ENCODE measurements at regions not wholly inside any gene's neighbourhood (a gene's known extent, or its start where the extent isn't known, plus 50 kb on each side); places are given as distances from the start of the nearest gene placed in this dataset.

DNA sequence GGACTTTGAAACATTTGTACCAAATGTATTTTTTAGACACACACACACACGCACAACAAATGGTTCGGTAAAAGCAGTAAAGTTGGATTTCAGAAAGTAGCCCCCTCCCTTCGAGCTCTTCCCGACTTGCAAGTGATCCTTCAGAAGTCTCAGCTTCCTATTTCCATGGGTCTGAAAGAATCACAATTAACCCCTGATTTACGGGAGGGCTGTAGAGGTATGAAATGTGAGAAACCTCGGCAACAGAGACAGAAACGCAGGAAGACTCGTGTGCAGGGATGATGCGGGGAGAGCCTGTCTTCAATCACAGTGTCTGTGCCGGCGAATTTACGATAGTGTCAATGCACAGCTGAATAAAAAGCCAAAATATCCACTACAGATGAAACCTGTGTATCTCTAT lies 60.7 kb upstream of the VRK1 start:
- no peak for TF ChIP-seq PPARD (CRISPR knock-in tag; IDR thresholded peaks at IDR 0.05)
- no peak for TF ChIP-seq ZNF134 (CRISPR knock-in tag; conservative IDR thresholded peaks at IDR 0.05)
- TF ChIP-seq SAFB2 (IDR thresholded peaks at IDR 0.05; ENCODE audit: borderline replicate concordance, low read depth, low read length, severe bottlenecking), result no peak
- no peak for TF ChIP-seq SMAD3 (CRISPR knock-in tag; conservative IDR thresholded peaks at IDR 0.05)
- TF ChIP-seq EWSR1 (IDR thresholded peaks at IDR 0.05; ENCODE audit: borderline replicate concordance, low read depth, partially characterized antibody), result no peak
- no peak for TF ChIP-seq SRSF9 (IDR thresholded peaks at IDR 0.05; ENCODE audit: borderline replicate concordance, low read depth, low read length)
- TF ChIP-seq CREB1 (IDR thresholded peaks at IDR 0.05), result no peak
- no peak for TF ChIP-seq CREB1 (CRISPR knock-in tag; IDR thresholded peaks at IDR 0.05)
- no peak for TF ChIP-seq NFE2L1 (tag; IDR thresholded peaks at IDR 0.05; ENCODE audit: borderline replicate concordance, low read depth)
- TF ChIP-seq ZNF253 (CRISPR knock-in tag; conservative IDR thresholded peaks at IDR 0.05), result no peak
- TF ChIP-seq RBM34 (IDR thresholded peaks at IDR 0.05; ENCODE audit: borderline replicate concordance, insufficient read depth, low read length), result no peak
- TF ChIP-seq ZFX (CRISPR knock-in tag; IDR thresholded peaks at IDR 0.05), result no peak
- TF ChIP-seq, protein P1, sequence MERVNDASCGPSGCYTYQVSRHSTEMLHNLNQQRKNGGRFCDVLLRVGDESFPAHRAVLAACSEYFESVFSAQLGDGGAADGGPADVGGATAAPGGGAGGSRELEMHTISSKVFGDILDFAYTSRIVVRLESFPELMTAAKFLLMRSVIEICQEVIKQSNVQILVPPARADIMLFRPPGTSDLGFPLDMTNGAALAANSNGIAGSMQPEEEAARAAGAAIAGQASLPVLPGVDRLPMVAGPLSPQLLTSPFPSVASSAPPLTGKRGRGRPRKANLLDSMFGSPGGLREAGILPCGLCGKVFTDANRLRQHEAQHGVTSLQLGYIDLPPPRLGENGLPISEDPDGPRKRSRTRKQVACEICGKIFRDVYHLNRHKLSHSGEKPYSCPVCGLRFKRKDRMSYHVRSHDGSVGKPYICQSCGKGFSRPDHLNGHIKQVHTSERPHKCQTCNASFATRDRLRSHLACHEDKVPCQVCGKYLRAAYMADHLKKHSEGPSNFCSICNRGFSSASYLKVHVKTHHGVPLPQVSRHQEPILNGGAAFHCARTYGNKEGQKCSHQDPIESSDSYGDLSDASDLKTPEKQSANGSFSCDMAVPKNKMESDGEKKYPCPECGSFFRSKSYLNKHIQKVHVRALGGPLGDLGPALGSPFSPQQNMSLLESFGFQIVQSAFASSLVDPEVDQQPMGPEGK (CRISPR knock-in tag; IDR thresholded peaks at IDR 0.05; ENCODE audit: borderline replicate concordance), result no peak
- no peak for TF ChIP-seq RCOR1 (IDR thresholded peaks at IDR 0.05; ENCODE audit: borderline replicate concordance in 1 of 2, low read depth in 2 of 2, low read length in 2 of 2)
- TF ChIP-seq ZNF174 (CRISPR knock-in tag; IDR thresholded peaks at IDR 0.05), result no peak
- POLR2A ChIA-PET, result interaction anchor here (0.5 to 1.1 kb wide), 3 partner anchors 101 to 576 kb away, joined by 3 read pairs; no protein-coding TSS in a partner anchor
- H3K9me1 ChIP-seq (ENCODE audit: control insufficient read depth, insufficient read depth, low read length), result no peaks in the 10 kb centered on the region
- H2AFZ ChIP-seq (ENCODE audit: low read depth, low read length), result no peak overlapping the region
- no peaks in the 10 kb centered on the region for H3K9me3 ChIP-seq (replicated peaks; ENCODE audit: control insufficient read depth, insufficient read depth, low read depth, low read length)
- H3K79me2 ChIP-seq (ENCODE audit: control insufficient read depth, insufficient read depth, low read length), result no peaks in the 10 kb centered on the region
- H3K27me3 ChIP-seq (ENCODE audit: control insufficient read depth in 2 of 2, insufficient read depth in 2 of 2, low read length in 2 of 2), result peaks cover 70 to 71% of the 10 kb centered on the region in 2 experiments
- intact Hi-C loops (cut with micrococcal nuclease), result no loop called here
- H3K4me1 ChIP-seq (replicated peaks in 1 of 2; ENCODE audit: control insufficient read depth in 2 of 2, insufficient read depth in 2 of 2, low read length in 2 of 2), result peaks cover 0 to 4% of the 10 kb centered on the region in 2 experiments; a peak in 2 of 5 replicates
- BruUV-seq (replicated peaks), result no TSS peak
- FAIRE-seq, result no peak
- H3K9ac ChIP-seq (ENCODE audit: insufficient read depth in 1 of 2, low read depth in 2 of 2, low read length in 2 of 2), result no peak overlapping the region
- CTCF ChIA-PET (ENCODE audit: low intra/inter-chr PET ratio), result no interaction called here
- H3K27ac ChIP-seq (ENCODE audit: extremely low read depth, low read depth, low read length), result no peak overlapping the region
- ATAC-seq, result no peak
- in situ Hi-C loops (cut with MboI), result no loop called here
- no peak for DNase-seq (ENCODE audit: extremely low read depth in 1 of 4, low spot score in 3 of 4)
- no peaks in the 10 kb centered on the region for H3K36me3 ChIP-seq (ENCODE audit: control insufficient read depth, insufficient read depth, low read length)
- no peak overlapping the region for H3K4me3 ChIP-seq
- no peak overlapping the region for H3K4me2 ChIP-seq (ENCODE audit: insufficient read depth, low read length)
- H4K20me1 ChIP-seq (replicated peaks; ENCODE audit: control insufficient read depth, insufficient read depth, low read length), result no peaks in the 10 kb centered on the region; the same call in 1 of the 2 replicates
- 0% methylated on average over 12 of the region's 12 CpGs for WGBS (ENCODE audit: insufficient coverage, low coverage, missing lambda C conversion rate)

All from K562 (cell line).